Stimulated activated naive CD8-positive, alpha-beta T cell treated with anti-CD3 and anti-CD28 coated beads, Interleukin-15, Interleukin-2, amounts not matched to agents 100 U/mL and 50 U/mL, for 24 hours (primary cell): ENCODE measurements at regions not wholly inside any gene's neighbourhood (a gene's known extent, or its start where the extent isn't known, plus 50 kb on each side); places are given as distances from the start of the nearest gene placed in this dataset.

ENCODE experiments used
- ATAC-seq: fragments of 150-1000 bp; cut with Tn5 transposase; one replicate; pipeline ENCODE4 v1.10.0; 2021
- DNase-seq: peaks from one replicate; pipeline ENCODE4 v3.0.0; 2021

DNA sequence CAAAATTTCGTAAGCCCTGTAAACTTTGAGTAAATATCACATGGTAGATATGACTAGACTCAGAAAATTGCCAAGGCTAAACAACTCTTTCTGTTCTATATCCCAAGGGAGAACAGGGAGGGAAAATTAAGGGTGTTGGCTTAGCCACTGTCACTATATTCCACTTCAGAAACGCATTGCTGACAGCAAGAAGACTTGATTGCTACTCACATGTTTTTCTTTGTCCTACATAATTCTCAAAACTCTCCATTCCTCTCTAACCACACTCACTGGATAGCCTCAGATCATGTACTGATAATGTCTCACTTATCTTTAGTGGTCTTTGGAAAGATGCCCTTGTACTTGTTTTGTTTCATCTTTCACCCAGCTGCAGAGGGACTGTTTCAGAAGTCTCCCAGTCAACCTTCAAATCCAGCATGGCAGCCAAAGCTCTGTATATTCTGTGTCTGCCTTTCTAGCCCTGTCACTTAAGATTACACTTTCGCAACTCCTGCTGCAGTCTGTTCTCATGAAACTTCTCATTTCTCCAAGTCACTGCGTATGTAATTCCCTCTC, 582.4 kb upstream of the FZD8 start:
- DNase-seq = no peak
- no peak for ATAC-seq

- ATAC-seq (no peak), DNase-seq (no peak)
Observed at GRCh38 chr10:36221101-36221500, 579.0 kb upstream of the FZD8 start.

DNA sequence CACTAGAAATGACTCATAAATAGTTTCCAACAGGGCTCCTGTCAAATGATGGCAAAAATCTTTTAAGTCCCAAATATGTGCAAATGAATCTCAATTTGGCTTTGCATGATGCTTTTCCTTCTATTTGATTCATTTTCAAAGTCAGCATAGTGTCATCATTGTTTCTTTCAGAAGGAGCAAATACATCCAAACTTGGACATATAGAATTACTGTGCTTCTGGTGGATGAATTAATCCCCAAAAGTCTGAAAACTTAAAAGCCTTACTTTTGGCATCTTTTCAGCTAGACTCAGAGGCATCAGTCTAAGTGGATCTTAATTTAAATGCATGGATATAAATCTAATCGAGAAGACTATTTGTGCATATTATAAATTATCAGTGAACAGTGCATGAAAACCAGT, 578.1 kb upstream of the FZD8 start:
- ATAC-seq (no peak), DNase-seq (no peak)

DNA sequence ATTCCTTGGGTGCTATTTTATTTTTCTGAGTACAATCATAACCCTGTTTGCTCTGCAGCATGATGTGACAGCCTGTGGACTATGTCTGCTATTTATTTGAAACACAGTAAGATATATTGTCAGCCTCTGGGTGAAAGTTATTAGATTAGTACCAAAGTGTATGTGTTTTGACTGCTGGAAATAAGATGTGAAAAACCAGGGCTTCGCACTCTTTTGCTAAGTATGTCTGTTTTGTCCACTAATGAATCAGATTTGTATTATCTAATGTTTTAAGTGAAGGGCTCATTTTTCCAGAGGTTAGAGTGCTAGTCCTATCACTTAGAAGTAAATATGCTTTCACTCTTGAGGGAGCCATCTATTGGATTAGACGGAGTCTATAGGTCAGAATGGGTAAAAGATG, 569.8 kb upstream of the FZD8 start:
- ATAC-seq (no peak), DNase-seq (no peak)

GRCh38 chr10:36209480-36209879, 567.4 kb upstream of the FZD8 start:
- ATAC-seq (no peak), DNase-seq (no peak)

DNA sequence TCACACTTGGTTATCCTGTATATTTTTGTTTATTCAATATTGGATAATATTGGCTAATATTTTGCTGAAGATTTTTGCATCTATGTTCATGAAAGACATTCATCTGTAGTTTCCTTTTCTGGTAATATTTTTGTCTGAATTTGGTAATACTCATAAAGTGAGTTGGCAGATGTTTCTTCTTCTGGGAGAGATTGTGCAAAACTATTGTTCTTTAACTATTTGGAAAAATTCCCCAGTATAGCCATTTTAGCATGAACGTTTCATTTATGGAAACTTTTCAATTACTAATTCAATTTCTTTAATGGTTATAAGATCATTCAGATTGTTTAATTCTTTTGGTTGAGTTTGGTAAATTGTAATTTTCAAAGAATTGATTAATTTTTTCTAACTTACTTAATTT, 560.8 kb upstream of the FZD8 start:
- ATAC-seq (no peak), DNase-seq (no peak)

DNA sequence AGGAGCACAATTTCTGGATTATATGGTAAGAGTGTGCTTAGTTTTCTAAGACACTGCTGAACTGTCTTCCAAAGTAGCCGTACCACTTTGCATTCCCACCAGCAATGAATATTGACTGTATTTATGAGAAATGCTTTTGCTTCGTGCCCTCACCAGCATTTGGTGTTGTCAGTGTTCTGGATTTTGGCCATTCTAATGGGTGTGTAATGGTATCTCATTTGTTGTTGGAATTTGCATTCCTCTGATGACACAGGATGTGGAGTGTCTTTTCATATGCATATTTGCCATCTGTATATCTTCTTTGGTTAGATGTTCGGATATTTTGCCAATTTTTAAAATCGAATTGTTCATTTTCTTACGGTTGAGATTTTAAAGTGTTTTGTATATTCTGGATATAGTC, 558.5 kb upstream of the FZD8 start:
- no peak for DNase-seq
- no peak for ATAC-seq

GRCh38 chr10:36198322-36198721, 556.2 kb upstream of the FZD8 start:
- ATAC-seq (no peak), DNase-seq (no peak)

DNA sequence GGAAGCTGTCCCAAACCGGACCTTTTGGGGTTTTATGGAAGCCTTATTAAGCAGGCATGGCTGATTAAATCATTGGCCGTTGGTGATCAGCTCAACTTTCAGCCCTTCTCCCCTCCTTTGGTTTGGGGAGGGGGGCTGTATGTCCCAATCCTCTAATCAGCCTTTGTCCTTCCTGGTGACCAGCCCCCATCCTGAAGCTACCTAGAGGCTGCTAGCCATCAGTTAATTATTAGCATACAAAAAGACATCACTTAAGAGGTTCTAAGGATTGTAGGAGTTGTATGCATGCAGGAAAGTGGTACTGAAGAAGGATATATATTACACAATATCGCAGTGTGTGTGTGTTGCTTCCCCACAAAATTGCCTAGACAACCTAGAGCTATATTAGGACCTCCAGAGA, 553.3 kb upstream of the FZD8 start:
- ATAC-seq (no peak), DNase-seq (no peak)

DNA sequence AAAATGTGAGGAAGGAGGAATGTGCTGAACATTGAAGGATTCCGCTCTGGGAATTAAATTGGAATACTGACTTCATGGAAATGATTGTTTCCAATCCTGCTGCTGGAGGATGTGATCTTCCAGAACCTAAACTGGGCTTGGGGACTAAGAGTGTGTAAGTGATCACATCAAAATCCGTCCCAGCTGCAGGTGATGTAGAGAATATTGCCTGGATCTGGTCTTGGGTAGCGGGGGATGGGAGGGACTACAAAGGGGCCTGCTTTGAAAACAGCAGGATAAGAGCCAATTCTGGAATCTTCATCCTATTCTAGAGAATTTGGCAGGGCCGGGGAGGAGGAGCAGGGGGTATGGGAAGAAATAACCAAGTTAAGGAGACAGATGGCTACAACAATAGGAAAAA, 552.2 kb upstream of the FZD8 start:
- ATAC-seq (no peak), DNase-seq (no peak)

- ATAC-seq = no peak
Observed at GRCh38 chr10:36191009-36191408, 548.9 kb upstream of the FZD8 start.

DNA sequence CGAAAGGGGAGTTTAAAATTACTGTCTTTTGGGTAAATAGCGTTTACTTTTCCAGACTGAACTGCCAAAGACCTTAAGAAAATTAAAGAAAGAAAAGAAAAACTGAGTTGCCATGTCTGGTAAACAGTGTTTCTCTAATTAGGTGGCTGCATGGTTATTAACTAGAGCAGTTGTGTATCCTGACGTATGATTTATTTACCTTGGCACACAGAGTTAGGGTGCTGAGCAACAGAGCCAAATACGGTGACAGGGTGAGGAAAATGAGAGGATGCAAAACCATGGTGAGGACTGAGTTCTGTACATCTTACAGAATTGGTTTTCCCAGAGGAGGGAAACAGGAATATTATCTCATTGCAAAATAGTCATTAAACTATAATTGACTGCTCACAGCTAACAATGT, 546.4 kb upstream of the FZD8 start:
- ATAC-seq (no peak), DNase-seq (no peak)

More at GRCh38 chr10:36191009-36191408, 548.9 kb upstream of the FZD8 start:
- DNase-seq = no peak

DNA sequence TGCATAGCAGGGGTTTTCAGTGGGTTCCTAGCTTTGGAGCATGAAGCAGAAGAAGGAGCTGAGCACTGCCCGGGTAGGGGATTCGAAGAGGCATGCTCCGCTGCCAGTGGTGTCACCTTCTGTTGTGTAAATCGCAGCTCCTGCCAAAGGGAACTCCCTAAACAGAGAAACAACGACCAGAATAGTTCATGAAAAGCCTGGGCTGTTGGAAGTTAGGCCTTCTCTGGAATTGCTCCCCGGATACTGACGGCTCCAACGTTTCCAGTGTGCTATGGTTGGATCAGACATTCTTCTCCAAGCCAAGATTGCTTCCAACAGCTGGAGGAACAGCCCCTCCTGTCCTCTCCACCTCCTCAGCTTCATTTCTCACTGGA, 546.0 kb upstream of the FZD8 start:
- DNase-seq (no peak), ATAC-seq (no peak)

DNA sequence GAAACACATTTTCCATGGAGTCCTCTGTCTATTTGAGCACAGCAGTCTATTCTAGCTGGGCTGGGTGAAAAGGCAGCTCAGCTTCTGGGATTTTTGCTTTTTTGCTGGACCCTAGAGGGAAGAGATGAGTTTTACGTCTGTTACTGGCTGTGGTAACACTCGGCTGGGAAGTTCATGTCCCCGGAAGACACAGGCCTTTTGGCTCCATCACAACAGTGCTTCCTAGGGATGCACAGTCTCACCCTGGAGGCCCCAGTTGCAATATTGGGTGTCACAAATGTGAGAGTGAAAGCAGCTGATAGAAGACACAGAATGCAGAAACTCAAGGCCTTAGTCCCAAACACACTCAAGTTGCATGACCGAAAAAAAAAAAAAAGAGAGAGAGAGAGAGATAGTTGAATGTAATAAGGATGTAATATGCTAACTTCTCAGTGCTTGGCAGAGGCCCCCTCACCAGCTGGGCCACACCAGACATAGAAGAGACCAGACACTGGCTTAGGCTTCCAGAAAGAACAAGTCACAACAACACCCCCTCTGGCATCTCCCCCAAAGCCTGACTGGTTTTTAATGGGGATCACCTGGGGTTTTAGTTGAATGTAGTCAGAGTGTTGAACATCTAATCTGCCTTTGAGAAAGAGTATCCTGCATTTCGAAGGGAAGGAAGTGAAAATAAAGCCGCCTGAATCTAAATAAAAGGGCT, 545.4 kb upstream of the FZD8 start:
- no peak for DNase-seq
- ATAC-seq = no peak

GRCh38 chr10:36185097-36185496, 543.0 kb upstream of the FZD8 start:
- DNase-seq = no peak
- no peak for ATAC-seq

GRCh38 chr10:36183726-36184125, 541.6 kb upstream of the FZD8 start:
- DNase-seq (no peak), ATAC-seq (no peak)

GRCh38 chr10:36183056-36183455, 541.0 kb upstream of the FZD8 start:
- ATAC-seq = no peak
- no peak for DNase-seq

- ATAC-seq (no peak), DNase-seq (no peak)
Observed at GRCh38 chr10:36182606-36183005, 540.5 kb upstream of the FZD8 start.

GRCh38 chr10:36182179-36182566, 540.1 kb upstream of the FZD8 start:
- no peak for ATAC-seq
- DNase-seq = no peak

GRCh38 chr10:36181426-36182178, 539.5 kb upstream of the FZD8 start:
- no peak for ATAC-seq
- no peak for DNase-seq

- DNase-seq = no peak
- ATAC-seq = no peak
Observed at GRCh38 chr10:36178616-36179015, 536.5 kb upstream of the FZD8 start.

DNA sequence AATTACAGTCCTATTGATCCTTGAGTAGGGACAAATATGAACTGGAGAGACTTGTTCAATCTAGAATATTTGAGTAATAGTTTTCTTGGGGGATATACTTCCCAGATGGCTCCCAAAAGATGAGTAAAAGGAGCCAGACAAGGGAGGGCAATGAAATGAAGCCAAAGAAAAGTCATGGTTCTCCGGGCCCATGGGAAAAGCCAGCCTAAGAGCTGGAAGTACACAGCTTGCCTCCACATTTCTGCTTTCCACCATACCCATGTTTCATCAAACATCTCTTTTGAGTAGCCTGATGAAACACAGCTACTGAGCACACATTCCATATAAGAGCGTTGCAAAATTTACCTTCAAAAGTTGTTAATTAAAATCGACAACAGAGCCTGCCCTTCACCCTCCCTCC, 535.0 kb upstream of the FZD8 start:
- no peak for DNase-seq
- no peak for ATAC-seq

DNA sequence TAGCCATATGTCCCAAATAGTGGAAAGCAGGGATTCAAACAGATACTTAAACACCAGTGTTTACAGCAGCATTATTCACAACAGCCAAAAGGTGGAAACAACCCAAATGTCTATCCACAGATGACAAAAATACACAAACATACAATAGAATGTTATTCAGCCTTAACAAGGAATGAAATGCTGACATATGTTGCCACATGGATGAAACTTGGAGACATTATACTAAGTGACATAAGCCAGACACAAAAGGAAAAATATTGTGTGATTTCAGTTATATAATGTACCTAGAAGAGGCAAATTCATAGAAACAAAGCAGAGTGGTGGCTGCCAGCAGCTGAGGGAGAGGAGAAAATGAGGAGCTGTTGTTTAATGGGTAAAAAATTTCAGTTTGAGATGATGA, 533.9 kb upstream of the FZD8 start:
- ATAC-seq (no peak), DNase-seq (no peak)

- no peak for ATAC-seq
- no peak for DNase-seq
Observed at GRCh38 chr10:36173364-36173763, 531.3 kb upstream of the FZD8 start.
